DND-41 (cell line): ENCODE measurements at regions not wholly inside any gene's neighbourhood (a gene's known extent, or its start where the extent isn't known, plus 50 kb on each side); places are given as distances from the start of the nearest gene placed in this dataset.

Experiments used
- ATAC-seq: fragments of 200-7000 bp; cut with Tn5 transposase; 3 replicates; pipeline ENCODE4 v1.9.1; 2021; ENCODE audit warnings: low read depth; ENCODE audit not compliant: insufficient read depth
- DNase-seq: peaks from one replicate; pipeline ENCODE4 v3.0.0-alpha.2; 2020
- H2AFZ ChIP-seq: 2 replicates; pipeline ENCODE4 v1.6.0; 2012; ENCODE audit warnings: low read depth, low read length
- H3K27ac ChIP-seq: 2 replicates; pipeline ENCODE4 v1.5.1; 2012; ENCODE audit warnings: low read length, inconsistent platforms
- H3K27me3 ChIP-seq: fragments of 200-600 bp; sonication (generic); 2 replicates; pipeline ENCODE4 v1.6.0; 2012; ENCODE audit warnings: low read length, mild to moderate bottlenecking, inconsistent platforms; ENCODE audit not compliant: insufficient read depth, poor library complexity
- H3K36me3 ChIP-seq: 2 replicates; pipeline ENCODE4 v1.5.1; 2012; ENCODE audit warnings: low read length, inconsistent platforms; ENCODE audit not compliant: insufficient read depth
- H3K4me1 ChIP-seq: 2 replicates; pipeline ENCODE4 v1.5.1; 2012; ENCODE audit warnings: mild to moderate bottlenecking, low read length; ENCODE audit not compliant: insufficient read depth
- H3K4me2 ChIP-seq: 2 replicates; pipeline ENCODE4 v1.6.0; 2012; ENCODE audit warnings: mild to moderate bottlenecking, moderate library complexity, low read length, inconsistent platforms; ENCODE audit not compliant: insufficient read depth
- H3K4me3 ChIP-seq, 2 experiments: fragments of 200-600 bp in 1 of 2; shearing (Covaris generic) in 1 of 2; 2 replicates each; pipeline ENCODE4 v1.5.1; 2012 to 2016; ENCODE audit warnings: inconsistent platforms in 2 of 2, low read length in 2 of 2, mild to moderate bottlenecking in 2 of 2, low read depth in 1 of 2, moderate library complexity in 1 of 2
- H3K79me2 ChIP-seq: 2 replicates; pipeline ENCODE4 v1.6.0; 2012; ENCODE audit warnings: low read length, inconsistent platforms; ENCODE audit not compliant: insufficient read depth
- H3K9ac ChIP-seq: 2 replicates; pipeline ENCODE4 v1.6.0; 2012; ENCODE audit warnings: low read depth, mild to moderate bottlenecking, inconsistent platforms, low read length, moderate library complexity
- H3K9me3 ChIP-seq: 2 replicates; pipeline ENCODE4 v1.5.1; 2012; ENCODE audit warnings: low read length, moderate library complexity, mild to moderate bottlenecking, inconsistent platforms; ENCODE audit not compliant: insufficient read depth, severe bottlenecking
- H4K20me1 ChIP-seq: 2 replicates; pipeline ENCODE4 v1.6.0; 2012; ENCODE audit warnings: low read length; ENCODE audit not compliant: insufficient read depth
- EZH2 ChIP-seq: IDR thresholded peaks from 3 replicates; pipeline ENCODE4 v1.6.1; 2012; ENCODE audit warnings: borderline replicate concordance, low read depth, mild to moderate bottlenecking, moderate library complexity, low read length, inconsistent platforms; ENCODE audit not compliant: severe bottlenecking
- TF ChIP-seq, protein P1 (sequence below): IDR thresholded peaks from 2 replicates; pipeline ENCODE4 v1.5.1; 2012; ENCODE audit warnings: borderline replicate concordance, low read length, moderate library complexity, mild to moderate bottlenecking; ENCODE audit not compliant: poor library complexity, severe bottlenecking; ENCODE audit errors: extremely low read depth

DNA sequence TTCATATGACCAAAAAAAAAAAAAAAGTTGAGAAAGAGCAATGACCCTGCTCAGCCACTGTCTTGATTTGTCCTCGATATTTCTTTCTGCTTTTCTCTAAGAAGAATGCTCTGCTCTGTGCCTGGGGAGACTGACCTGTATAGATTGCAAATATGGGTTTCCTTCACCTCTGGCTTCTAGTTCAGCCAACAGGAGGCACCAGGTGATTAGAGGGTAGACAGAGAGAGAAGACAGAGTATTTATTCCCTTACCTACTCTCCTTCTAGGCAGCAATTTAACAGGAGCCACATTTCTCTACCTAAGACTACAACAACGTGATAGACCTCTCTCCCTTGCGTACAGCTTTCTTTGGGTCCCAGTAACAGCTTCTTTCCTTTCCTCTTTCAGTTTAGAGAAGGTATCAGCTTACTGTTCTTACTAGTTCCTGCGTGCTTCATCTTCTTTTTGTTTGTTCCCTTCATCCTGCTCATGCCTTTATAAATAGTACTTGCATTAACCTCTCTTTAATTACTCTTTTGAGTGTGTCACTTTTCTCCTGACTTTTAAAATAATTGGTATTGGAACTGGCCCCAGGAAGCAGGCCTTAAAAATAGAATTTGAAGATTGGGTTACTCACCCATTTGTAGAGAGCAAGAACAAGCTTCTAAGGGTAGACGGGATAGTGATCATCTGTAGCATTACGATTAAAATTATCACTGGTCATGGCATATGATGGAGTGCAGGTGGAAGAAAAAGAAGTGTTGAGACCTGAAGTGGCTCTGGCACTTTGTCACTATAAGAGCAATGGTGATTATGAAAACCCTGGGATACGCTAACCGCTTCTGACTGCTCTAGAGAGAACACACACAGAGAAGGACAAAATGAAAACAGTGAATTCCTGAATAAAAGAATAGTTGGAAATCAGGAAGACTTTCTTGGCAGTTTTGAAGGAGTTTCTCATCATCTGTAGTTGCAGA is 161.2 kb upstream of the FSTL4 start:
- Histone ChIP-seq H3K4me2 (no peak overlapping the region), H3K9me3 (no peaks in the 10 kb centered on the region), H3K36me3 (no peaks in the 10 kb centered on the region), H3K27me3 (peaks cover 3% of the 10 kb centered on the region), H3K27ac (no peak overlapping the region), H2AFZ (no peak overlapping the region), H3K79me2 (no peaks in the 10 kb centered on the region), H3K9ac (no peak overlapping the region), H3K4me1 (no peaks in the 10 kb centered on the region), H3K4me3 (no peak overlapping the region), H4K20me1 (no peaks in the 10 kb centered on the region)
- DNase-seq, result no peak
- no peak for ATAC-seq
- no peak for TF ChIP-seq EZH2
- TF ChIP-seq, protein P1, sequence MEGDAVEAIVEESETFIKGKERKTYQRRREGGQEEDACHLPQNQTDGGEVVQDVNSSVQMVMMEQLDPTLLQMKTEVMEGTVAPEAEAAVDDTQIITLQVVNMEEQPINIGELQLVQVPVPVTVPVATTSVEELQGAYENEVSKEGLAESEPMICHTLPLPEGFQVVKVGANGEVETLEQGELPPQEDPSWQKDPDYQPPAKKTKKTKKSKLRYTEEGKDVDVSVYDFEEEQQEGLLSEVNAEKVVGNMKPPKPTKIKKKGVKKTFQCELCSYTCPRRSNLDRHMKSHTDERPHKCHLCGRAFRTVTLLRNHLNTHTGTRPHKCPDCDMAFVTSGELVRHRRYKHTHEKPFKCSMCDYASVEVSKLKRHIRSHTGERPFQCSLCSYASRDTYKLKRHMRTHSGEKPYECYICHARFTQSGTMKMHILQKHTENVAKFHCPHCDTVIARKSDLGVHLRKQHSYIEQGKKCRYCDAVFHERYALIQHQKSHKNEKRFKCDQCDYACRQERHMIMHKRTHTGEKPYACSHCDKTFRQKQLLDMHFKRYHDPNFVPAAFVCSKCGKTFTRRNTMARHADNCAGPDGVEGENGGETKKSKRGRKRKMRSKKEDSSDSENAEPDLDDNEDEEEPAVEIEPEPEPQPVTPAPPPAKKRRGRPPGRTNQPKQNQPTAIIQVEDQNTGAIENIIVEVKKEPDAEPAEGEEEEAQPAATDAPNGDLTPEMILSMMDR, result no peak

DNA sequence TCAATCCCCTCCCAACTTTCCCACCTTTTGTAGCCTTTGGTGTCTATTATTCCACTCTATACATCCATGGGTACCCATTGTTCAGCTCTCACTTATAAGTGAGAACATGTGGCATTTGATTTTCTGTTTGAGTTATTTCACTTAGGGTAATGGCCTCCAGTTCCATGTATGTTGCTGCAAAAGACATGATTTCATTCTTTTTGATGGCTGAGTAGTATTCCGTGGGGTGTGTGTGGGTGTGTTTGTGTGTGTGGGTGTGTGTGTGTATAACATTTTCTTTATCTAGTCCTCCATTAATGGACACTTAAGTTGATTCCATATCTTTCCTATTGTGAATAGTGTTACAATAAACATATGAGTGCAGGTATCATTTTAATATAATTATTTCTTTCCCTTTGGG is 157.5 kb upstream of the FSTL4 start:
- Histone ChIP-seq H3K79me2 (no peaks in the 10 kb centered on the region), H3K9me3 (no peaks in the 10 kb centered on the region), H4K20me1 (no peaks in the 10 kb centered on the region), H3K27ac (no peak overlapping the region), H3K36me3 (no peaks in the 10 kb centered on the region), H3K4me1 (no peaks in the 10 kb centered on the region), H3K27me3 (peaks cover 15% of the 10 kb centered on the region), H3K9ac (no peak overlapping the region), H2AFZ (no peak overlapping the region), H3K4me2 (no peak overlapping the region), H3K4me3 (no peak overlapping the region)
- no peak for DNase-seq
- TF ChIP-seq EZH2, result no peak
- TF ChIP-seq, protein P1, result no peak
- ATAC-seq, result no peak

DNA sequence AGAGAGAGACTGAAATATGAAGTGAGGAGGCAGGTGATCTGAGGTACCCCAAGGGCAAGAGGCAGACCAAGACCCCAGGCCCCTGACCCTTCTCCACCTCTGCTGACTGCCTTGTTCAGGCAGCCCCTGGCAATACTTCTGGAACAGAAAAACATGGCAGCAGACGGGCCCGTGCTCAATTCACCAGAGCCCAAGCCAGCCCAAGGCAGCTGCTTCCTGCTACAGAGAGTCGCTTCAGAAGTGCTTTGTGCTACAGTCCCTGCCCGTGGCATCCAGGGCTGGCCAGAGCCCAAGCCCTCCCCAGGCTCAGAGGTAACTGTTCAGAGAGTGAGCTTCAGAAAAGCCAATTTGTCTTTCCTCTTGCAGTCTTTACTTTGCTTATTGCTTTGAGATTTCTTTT is 151.4 kb upstream of the FSTL4 start:
- ATAC-seq, result no peak
- no peak overlapping the region for H2AFZ ChIP-seq
- no peak overlapping the region for H3K4me3 ChIP-seq
- no peaks in the 10 kb centered on the region for H4K20me1 ChIP-seq
- no peaks in the 10 kb centered on the region for H3K4me1 ChIP-seq
- no peak overlapping the region for H3K4me2 ChIP-seq
- H3K36me3 ChIP-seq, result no peaks in the 10 kb centered on the region
- no peak overlapping the region for H3K9ac ChIP-seq
- H3K27me3 ChIP-seq, result peaks cover 20% of the 10 kb centered on the region
- no peak overlapping the region for H3K27ac ChIP-seq
- no peaks in the 10 kb centered on the region for H3K79me2 ChIP-seq
- no peak for DNase-seq
- TF ChIP-seq, protein P1, result no peak
- TF ChIP-seq EZH2, result no peak
- H3K9me3 ChIP-seq, result no peaks in the 10 kb centered on the region
